ENCODE measurements at regions not wholly inside any gene's neighbourhood (a gene's known extent, or its start where the extent isn't known, plus 50 kb on each side); places are given as distances from the start of the nearest gene placed in this dataset.
A peak's percentile ranks its signal among the peaks of the same experiment; 100 is the strongest.

DNA sequence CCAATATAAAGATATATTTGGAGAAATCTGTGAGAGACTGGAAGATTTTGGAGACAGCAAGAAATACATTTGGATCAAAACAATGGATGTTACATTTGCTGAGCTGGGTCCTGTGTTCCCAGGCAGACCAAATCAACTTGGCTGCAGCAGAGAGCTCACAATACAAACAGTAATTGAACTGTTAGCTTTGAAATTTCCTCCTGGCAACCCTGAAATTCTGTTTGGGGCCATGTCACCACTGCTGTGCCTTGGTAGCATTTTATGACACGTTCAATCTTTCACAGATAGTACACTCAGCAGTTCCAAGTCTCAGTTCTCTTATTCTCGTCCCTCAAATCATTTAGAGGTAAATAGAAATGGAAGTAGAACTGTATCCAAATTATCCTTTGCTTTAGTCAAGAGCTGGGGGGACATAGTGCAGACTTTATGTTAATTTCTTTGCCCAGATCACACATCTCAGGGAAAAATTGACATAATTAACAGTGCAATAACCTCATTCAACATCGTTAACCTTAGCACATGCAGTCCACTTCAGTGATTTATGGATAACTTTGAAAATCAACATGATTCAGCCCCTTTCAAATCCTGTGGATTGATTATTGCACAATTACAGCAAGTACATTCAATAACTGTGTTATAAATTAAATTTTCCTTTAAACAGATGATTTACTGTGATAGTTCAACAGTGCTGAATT, 277.4 kb upstream of the MC4R start:
- no peak overlapping the region for H3K4me3 ChIP-seq (ENCODE audit: low read depth, low read length)
- no peak for DNase-seq (ENCODE audit: low read depth)

DNA sequence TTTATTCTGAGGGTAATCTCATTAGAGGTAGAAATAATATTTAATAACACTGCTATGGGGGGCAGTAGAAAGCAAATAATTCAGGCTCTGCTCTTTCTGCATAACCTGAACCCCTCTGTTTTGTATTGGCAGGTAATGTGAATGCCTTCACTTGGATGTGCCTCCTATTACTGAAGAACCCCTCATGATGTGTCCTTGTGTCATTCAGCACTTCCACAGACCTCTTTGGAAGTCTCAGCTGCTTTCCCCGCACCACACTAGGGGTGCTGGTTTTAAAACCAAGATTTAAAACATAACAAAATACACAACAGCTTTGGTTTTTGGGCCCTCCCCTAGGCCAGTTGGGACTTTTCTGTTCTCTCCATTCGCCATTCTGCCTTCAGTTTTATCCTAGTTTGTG, 281.7 kb upstream of the MC4R start:
- no peak for DNase-seq (ENCODE audit: low read depth)

DNA sequence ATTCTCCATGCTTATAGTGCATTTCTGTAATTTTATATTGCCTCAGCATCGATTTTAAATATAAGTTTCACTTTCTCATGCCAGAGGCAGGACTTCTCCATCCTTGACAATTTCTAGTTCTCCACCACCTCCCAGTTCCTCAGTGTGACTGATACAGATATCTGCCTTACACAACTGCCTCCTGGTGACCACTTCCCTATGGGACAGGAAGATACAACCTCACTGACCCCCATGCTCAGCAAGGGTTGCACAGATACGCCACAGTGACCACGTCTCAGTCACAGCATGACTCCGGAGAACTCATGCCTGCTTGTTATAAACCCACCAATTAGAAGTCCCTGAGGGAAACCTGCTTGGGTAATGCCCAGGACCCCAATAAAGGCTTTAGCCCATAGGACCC, 284.0 kb upstream of the MC4R start:
- DNase-seq (ENCODE audit: low read depth) = no peak
- no peak overlapping the region for H3K4me3 ChIP-seq (ENCODE audit: low read depth, low read length)

More for the DNA sequence above, 281.7 kb upstream of the MC4R start:
- H3K4me3 ChIP-seq (ENCODE audit: low read depth, low read length) = no peak overlapping the region

DNA sequence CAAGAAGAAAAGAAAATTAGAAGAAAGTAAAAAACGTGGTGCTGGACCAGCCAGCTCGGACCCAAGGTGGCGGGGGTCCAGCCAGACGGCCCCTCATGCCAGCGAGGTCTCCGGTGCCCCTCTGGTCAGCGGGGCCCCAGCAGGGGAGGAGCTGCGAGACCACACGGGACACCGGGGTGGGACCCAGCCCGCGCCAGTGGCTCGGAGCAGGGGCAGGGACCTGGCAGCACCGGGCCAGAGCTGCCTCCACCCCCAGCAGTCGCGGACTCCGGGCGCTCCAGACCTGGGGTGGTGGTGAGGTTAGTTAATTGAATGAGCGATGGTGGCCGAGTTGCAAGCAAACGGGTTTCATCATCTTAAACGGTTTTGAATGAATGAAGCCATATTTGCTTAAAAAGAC, 289.9 kb upstream of the MC4R start:
- H3K4me3 ChIP-seq (ENCODE audit: low read depth, low read length) = no peak overlapping the region
- DNase-seq (ENCODE audit: low read depth) = no peak

DNA sequence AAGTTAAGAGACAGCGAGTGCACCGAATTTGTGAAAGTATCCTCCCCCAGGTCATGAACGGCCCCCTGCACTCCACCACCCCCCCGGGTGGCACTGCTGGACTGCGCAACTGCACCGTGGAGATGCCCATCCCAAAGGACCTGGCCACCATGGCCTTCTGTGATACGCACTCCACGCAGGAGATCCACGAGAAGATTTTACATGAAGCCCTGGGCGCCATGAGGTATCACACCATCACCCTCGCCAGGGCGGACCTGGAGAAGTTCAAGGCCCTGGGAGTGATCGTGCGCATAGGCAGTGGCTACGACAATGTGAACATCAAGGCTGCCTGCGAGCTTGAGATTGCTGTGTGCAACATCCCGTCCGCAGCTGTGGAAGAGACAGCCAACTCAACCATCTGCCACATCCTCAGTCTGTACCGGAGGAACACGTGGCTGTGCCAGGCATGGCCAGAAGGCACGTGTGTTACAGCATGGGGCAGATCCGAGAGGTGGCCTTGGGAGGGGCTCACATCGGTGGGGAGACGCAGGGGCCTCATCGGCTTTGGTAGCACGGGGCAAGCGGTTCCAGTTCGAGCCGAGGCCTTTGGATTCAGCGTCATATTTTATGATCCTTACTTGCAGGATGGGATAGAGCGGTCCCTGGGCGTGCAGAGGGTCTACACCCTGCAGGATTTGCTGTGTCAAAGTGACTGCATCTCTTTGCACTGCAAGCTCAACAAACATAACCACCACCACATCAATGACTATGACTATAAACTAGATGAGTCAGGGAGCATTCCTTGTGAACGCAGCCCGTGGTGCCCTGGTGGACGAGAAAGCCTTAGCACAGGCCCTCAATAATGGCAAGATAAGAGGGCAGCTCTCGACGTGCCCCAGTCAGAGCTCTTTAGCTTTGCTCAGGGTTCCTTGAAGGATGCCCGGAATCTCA, 290.8 kb upstream of the MC4R start:
- H3K4me3 ChIP-seq (ENCODE audit: low read depth, low read length) = no peak overlapping the region
- DNase-seq (ENCODE audit: low read depth) = no peak

DNA sequence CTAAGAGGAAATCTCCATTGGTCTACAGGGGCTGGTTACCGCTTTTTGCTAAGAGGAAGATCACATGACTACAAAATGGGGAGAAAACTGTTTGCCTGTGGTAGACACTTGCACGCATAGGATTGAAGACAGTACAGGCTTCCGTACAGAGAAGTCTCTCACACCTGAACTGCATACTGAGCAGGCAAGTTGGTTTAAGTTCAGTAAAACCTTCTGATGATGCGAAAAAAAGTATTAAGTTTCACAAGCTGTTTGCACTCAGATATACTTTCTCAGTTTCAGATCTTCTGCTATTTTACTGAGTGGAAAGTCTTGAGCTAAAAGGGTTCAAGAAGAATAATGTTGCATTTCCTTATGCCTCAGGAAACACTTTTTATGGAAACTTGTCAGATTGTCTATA, 292.2 kb upstream of the MC4R start:
- no peak for DNase-seq (ENCODE audit: low read depth)
- no peak overlapping the region for H3K4me3 ChIP-seq (ENCODE audit: low read depth, low read length)

DNA sequence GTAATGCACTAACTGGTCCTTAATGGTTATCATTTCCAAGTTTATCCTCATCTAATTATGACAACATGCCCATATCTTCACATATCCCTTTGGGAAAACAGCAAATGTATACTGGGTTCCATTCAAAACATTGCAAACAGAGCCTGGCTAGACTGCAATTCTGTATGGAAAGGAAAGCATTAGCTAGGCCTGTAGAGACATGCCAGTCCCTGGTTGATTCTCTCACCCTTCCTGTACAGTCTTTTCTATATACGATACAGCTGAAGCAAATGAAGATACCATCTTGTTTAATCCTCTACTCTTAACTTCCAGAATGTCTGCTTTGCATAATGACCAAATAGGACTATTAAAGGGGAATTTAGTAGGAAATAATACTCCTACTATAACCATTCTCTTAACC, 294.4 kb upstream of the MC4R start:
- DNase-seq (ENCODE audit: low read depth) = no peak
- H3K4me3 ChIP-seq (ENCODE audit: low read depth, low read length) = no peak overlapping the region

DNA sequence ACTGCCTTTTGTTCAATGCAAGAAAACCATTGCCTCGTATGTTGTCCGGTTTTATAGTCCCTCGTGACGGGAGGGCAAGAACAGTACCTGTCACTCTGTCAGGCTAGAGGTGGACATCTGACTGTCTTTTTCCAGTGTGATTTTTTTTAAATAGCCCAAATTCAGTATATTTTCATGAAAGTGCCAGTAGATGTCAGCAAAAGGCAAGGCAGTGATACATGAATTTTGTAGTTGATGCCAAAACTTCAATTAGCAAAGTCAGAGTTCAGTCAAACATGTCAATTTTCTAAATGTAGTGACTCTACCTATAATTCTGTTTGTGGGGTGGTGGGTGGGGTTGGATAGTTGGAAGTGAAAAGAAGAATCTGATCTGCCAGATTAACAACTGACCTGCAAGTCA, 296.0 kb upstream of the MC4R start:
- no peak for DNase-seq (ENCODE audit: low read depth)
- H3K4me3 ChIP-seq (ENCODE audit: low read depth, low read length) = no peak overlapping the region

DNA sequence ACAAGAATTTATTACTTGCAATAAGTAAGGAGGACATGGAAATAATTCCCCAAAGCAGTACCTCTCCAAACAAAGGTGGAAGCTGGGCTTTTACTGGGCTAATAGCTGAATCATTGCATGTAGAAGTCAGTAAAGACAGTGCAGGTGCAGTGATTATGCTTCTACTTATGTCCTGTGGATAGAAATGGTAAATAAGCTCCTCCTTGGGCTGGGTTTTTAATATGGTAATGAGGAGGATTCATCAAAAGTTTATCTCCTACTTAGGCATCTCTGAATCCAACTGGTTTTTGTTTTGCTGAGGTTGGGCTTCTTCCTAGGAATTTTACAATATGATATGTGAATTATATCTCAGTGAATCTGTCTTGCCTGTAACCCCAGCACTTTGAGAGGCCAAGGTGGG, 297.4 kb upstream of the MC4R start:
- H3K4me3 ChIP-seq (ENCODE audit: low read depth, low read length) = no peak overlapping the region
- DNase-seq (ENCODE audit: low read depth) = no peak

DNA sequence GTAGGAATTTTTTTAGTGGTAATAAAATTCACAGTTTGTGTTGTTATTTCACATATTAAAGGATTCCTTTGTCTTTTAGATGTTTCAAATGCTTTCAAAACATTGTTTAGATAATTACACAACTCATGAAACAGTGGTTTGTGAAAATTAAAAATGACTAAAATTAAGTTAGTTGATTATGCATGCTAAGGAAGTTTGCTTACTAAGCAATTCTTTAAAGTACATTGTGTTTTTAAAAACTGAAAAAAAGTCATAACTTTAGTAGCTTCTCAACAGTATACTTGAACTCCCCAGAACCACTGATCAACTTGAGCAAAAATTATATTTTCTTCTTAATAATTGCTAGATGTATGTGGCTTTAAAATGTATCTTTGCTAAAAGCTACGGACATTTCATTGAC, 298.4 kb upstream of the MC4R start:
- H3K4me3 ChIP-seq (ENCODE audit: low read depth, low read length) = no peak overlapping the region
- no peak for DNase-seq (ENCODE audit: low read depth)

DNA sequence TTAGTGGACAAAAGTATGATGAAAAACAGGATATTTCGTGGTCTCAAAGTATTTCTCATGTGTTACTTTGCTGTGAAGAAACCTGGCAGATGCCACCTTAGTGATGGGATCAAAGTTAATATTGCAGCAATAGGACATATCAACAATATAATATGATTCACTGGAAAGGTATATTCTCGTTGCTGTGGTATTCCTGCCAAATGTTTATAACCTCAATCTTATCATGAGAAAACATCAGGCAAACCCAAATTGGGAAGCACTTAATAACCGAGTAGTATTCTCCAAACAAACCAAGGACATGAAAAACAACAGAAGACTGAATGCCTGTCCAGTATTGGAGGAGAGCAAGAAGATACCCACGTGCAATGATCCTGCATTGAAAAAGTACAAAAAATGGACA, 302.6 kb upstream of the MC4R start:
- DNase-seq (ENCODE audit: low read depth) = no peak
- no peak overlapping the region for H3K4me3 ChIP-seq (ENCODE audit: low read depth, low read length)

DNA sequence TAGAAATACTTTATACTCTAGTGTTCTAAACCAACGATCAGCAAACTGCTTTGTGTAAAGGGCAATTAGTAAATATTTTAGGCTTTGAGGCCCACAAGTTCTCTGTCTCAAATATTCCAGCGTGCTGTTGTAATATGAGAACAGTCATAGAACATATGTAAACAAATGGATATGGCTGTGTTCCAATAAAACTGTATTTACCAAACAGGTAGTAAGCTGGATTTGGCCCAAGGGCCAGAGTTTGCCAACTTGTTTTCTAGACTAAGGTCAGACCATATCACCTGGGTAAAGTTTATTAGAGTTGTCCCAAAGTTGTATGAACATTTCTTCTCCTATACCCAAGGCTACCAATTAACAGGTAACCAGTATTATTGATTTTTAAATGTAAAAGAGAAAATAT, 303.2 kb upstream of the MC4R start:
- no peak overlapping the region for H3K4me3 ChIP-seq (ENCODE audit: low read depth, low read length)
- no peak for DNase-seq (ENCODE audit: low read depth)

DNA sequence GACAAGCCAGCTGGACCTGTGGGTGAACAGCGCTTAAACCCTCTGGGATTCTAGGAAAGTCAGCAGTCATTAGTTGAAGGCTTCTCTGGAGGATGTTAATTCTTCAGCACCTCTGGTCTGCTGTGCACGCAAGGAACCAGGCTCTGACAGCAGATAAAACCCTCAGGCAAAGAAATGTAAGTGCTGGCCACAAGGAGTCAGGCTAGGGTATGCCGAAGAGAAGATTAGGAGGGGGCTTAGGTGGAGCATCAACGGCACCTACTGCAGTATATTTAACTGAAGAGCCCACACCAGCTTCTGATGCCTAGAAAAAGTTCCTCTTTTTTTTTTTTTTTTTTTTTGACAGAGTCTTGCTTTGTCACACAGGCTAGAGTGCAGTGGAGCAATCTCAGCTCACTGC, 304.2 kb upstream of the MC4R start:
- no peak for DNase-seq (ENCODE audit: low read depth)
- no peak overlapping the region for H3K4me3 ChIP-seq (ENCODE audit: low read depth, low read length)

DNA sequence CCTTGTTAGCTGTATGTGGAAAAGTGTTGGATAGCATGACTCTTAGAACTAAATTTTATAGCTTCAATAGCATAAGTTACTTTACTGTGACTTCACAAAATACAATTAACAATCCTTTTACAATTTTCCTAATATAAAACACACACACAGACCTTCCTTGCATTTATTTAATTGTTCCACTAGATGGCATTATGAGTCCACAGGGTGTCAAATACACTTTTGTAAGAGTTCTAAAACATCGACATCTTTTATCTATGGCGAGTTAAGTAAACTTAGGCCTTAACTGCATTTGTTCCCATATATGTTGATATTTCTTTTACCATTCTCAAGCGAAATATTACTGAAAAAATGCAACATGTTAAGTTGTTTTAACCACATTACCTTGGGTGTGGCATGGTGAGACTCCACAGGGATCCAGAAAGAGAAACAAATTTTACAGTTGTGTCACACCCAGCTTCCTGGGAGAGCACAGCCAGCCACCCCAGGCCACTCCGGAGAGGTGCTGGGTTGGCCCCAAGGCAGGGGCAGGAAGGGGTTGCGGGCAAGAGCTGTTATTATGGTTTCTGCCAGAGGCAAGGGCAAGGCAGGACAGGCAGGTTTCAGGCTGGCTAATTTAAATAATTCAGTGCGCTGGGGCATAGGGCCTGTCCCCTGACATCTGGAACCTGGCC, 312.4 kb upstream of the MC4R start:
- DNase-seq (ENCODE audit: low read depth) = peak; percentile 3
- no peak overlapping the region for H3K4me3 ChIP-seq (ENCODE audit: low read depth, low read length)

DNA sequence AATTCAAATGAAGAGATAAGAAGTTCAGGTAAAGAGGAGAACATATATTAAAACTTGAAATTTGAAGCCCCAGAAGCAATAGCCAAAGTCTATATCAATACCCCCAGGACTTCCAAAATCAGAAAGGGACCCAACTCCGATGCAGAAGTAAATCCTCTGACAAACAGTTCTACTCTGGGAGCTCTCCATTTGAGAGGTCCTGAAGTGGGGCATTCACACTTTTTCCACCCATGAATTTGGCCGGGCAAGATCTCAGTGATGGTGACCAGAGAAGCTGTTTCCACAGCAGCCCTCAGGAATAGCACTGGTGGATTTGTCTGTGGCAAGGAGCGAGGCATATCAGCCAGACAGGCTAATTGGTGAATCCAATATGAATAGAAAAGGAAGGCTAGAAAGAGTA, 313.6 kb upstream of the MC4R start:
- no peak overlapping the region for H3K4me3 ChIP-seq (ENCODE audit: low read depth, low read length)
- no peak for DNase-seq (ENCODE audit: low read depth)

DNA sequence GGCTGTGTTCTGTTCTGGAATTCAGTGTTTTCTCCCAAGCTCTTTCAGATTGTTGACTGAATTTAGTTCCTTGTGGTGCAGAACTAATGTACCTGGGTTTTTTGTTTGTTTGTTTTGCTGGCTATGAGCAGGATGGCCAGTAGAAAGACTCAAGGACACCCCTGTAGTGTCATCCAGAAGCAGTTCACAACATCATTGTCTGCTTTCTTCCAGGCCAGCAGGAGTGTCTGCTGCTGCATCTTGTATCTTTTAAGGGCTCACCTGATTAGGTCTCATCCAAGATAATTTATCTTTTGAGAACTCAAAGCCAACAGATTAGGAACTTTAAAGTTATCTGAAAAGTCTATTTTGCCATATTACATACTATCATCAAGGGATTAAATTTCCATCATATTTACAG, 318.5 kb upstream of the MC4R start:
- DNase-seq (ENCODE audit: low read depth) = no peak
- H3K4me3 ChIP-seq (ENCODE audit: low read depth, low read length) = no peak overlapping the region

DNA sequence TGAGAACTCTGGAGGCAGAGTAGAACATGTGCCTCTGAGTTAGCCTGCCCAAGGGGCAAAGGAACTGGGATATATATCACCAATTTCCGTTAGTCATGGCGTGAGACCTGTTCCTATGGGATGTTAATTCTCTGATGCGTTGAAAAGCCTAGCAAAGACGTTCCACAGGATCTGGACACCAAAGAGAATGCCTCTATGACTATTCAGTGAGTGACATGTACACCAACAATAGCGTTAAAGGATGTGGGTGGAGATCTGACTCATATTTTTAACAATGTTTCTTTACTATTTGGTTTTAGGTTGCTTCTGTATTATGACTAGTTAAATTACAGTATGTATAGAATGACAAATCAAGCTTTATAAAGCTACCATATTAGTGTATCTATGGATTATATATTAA, 320.9 kb upstream of the MC4R start:
- DNase-seq (ENCODE audit: low read depth) = peak; percentile 26
- no peak overlapping the region for H3K4me3 ChIP-seq (ENCODE audit: low read depth, low read length)

DNA sequence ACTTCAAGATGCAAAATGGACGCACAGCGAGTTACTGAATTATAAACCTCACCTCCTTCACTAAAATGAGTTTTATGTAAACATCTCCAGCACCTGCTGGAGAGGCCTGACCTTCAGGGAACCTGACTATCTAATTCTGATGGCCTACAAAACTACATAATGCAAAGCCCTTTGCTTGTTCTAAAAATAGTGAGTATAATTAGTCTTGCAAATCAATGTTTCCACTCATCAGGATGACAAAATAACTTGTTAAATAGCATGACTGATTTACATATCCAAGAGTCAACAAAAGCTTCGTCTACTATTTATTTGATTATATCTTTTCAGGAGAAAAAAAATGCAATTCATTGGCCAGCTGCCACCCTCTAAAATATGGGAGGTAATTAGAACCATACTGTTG, 326.3 kb upstream of the MC4R start:
- DNase-seq (ENCODE audit: low read depth) = no peak

DNA sequence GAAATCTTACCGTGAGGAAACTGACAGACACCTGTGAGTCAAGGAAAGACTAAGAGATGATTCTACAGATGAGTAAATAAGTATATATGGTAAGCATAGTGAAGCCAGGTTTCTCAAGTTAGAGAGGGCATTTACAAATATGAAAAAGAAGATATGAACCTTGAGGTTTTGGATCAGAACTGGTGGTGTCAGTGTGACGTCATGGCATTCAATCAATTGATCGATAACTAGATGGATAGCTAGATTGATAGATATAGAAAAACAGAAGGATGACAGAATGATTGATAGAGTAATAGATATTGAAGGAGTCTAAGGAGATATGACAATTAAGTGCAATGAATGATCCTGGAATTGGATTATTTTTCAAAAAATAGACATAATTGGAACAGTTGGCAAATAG, 350.2 kb upstream of the MC4R start:
- no peak overlapping the region for H3K4me3 ChIP-seq (ENCODE audit: low read depth, low read length)
- no peak for DNase-seq (ENCODE audit: low read depth)

More for the DNA sequence above, 326.3 kb upstream of the MC4R start:
- H3K4me3 ChIP-seq (ENCODE audit: low read depth, low read length) = no peak overlapping the region

DNA sequence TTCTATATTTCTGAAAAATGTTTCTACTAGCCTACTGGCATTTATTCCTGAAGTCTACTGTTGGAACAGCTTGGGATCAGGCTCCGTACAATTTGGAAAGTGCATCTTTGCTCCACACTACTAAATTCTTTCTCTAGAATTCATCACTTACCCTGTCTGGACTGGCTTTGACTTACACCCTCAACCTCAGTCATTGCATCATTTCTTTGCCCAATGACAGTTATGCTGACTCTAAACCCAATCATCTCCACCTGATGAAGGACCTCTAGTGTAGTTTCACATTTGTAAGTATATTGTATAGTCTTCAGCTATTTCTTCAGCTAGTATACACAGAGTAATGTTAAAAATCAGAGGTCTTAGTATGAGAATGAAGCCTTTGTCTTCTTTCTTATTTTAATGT, 359.6 kb upstream of the MC4R start:
- no peak for DNase-seq (ENCODE audit: low read depth)
- H3K4me3 ChIP-seq (ENCODE audit: low read depth, low read length) = no peak overlapping the region
